ENCODE measurements at regions not wholly inside any gene's neighbourhood (a gene's known extent, or its start where the extent isn't known, plus 50 kb on each side); places are given as distances from the start of the nearest gene placed in this dataset.
"Not testable (repeated sequence)": the region's sequence is repeated elsewhere in the genome, so short reads cannot be mapped to it uniquely, and the experiment has no call there.

DNA sequence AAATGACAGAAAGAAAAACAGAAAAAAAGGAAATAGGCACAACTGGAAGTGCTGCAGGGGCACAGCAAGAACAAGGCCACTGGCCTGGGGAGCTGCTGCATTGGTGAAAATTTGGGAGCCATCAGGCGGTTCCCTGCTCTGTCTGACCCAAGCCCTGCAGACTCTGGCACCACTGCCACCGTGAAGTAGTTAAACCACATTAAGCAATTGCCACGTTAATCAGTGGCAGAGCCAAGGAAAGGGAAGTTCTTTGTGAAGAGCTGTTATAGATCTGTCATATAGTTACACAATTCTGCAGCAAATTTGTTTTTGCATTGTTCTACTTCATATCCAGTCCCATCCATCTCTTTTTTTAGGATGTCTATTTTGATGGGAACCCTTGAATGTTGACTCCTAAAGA is 915.3 kb downstream of the FSCB start:
- DNase-seq (ENCODE audit: low read depth in 2 of 3, low spot score in 1 of 3), result no peak

- no peak for DNase-seq (ENCODE audit: low read depth in 2 of 3, low spot score in 1 of 3)
Measured at GRCh38 chr14:43587183-43587582, 919.9 kb downstream of the FSCB start.

- DNase-seq (ENCODE audit: low read depth in 2 of 3, low spot score in 1 of 3), result no peak
Measured at GRCh38 chr14:43579671-43580070, 927.4 kb downstream of the FSCB start.

DNA sequence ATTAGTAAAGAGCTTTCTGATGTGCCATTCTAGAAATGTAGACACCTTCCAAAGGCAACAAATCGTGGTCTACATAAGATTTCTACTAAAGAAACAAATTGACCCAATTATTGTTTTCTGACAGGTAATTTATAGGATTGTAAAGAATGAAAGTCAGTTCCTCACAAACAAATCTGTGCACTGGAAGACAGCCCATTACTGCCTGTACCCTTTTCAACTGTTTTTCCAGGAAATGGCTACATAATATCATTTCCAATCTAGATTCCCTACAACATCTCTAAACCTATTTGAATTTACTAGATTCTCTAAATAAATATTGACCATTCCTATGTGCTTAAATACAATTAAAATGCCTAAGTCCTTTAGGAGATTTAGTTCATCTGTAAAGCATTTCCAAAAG is 939.1 kb downstream of the FSCB start:
- no peak for DNase-seq (ENCODE audit: low read depth in 2 of 3, low spot score in 1 of 3)

DNA sequence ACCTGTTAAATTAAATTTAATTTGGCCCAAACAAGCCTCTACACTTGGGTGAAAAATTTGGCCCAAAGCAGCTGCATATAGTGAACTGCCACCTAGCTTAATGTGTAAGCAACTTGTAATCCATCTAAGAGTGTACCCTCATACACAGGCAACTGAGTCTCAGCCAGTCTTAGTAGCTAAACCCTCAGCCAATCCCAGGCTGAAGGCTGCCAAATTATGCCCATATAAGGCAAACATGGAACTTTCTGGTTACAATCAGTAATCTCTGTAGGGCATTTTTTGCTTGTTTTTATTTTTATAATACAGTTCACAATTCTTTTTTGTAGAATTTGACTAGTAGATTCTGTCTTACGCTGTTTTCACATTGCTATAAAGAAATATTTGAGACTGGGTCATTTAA is 958.7 kb downstream of the FSCB start:
- no peak for DNase-seq (ENCODE audit: low read depth in 2 of 3, low spot score in 1 of 3)

- not testable (repeated sequence) for DNase-seq (ENCODE audit: low read depth in 2 of 3, low spot score in 1 of 3)
Measured at GRCh38 chr14:43547596-43547995, 959.5 kb downstream of the FSCB start.

DNA sequence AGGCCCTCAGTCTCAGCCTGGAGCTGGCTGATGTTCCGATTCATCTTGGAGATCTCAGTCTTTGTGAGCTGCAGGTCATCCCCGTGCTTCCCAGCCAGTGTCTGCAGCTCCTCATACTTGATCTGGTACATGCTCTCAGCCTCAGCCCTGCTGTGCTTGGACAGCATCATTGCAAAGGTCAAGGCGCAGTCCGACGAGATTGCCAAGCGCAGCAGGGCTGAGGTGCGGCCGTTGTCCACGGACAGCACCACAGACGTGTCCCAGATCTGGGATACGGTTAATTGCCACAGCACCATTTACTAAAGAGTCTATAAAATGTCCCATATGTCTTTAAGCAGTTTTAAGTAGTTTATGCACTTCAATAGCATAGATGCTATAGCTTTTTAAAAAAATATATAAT is 965.7 kb downstream of the FSCB start:
- DNase-seq (ENCODE audit: low read depth in 2 of 3, low spot score in 1 of 3), result no peak

- no peak for DNase-seq (ENCODE audit: low read depth in 2 of 3, low spot score in 1 of 3)
Measured at GRCh38 chr14:43540948-43541347, 966.1 kb downstream of the FSCB start.

- DNase-seq (ENCODE audit: low read depth in 2 of 3, low spot score in 1 of 3), result no peak
Measured at GRCh38 chr14:43539210-43539609, 967.9 kb downstream of the FSCB start.

DNA sequence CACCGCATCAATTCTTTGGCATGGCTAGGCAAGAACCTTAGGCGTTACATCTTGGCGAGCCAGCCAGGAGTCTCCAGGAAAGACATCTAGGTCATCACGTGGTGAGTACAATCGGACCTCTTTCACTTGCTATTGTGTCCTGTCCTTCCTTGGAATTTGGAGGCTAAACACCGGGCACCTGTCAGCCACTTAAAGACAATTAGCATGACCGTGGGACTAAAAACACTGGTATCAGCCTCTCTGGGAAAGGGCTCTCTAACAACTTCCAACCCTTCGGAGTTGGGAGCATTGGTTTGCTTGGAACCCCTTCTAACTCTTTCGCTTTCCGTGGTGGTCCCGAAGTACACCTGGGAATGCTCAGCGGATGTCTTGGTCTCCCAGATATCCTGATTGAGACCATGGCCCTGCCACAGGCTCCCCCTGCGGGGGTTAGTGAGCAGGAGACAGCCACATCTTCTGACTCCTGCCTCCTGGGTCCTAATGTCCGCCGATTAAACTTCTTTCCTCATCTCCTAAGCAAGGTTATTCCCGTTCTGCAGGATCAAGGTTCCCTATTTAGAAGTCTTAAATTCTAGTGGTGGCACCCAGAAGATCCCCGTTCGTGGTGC is 971.7 kb downstream of the FSCB start:
- DNase-seq (ENCODE audit: low read depth in 2 of 3, low spot score in 1 of 3), result no peak

DNA sequence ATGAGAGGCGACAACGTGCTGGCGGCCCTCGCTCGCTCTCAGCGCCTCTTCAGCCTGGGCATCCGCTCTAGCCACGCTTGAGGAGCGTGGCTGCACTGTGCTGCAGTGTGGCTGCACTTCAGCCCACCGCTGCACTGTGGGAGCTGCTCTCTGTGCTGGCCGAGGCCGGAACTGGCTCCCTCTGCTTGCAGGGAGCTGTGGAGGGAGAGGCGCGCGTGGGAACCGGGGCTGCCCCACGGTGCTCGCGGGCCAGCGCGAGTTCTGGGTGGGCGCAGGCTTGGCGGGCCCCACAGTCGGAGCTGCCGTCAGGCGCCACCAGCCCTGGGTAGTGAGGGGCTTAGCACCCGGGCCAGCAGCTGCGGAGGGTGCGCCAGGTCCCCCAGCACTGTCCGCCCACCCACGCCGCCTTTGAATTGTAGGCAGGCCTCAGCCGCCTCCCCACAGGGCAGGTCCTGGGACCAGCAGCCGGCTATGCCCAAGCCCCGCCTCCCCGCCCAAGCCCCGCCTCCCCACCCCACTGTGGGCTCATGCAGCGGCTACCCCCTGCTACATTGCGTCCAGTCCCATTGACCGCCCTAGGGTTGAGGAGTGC is 974.2 kb downstream of the FSCB start:
- DNase-seq (ENCODE audit: low read depth in 2 of 3, low spot score in 1 of 3), result no peak

DNA sequence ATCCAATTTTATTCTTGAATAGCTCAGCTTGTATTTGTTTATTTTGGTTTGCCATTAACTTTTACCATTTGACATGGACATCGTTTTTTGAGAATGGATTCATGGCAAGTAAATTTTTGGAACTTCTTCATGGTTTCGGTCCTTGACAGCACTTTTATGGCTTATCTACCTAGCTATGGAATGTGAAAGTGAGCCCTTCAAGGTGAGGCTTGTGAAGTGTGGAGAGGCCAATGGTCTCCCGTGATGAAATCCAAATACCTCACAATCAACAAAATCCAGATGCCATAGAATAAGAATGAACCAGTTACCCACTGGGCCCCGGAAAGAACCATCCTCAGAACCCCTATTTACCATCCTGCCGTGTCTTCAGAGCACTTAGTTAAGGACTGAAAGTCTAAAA is 978.8 kb downstream of the FSCB start:
- no peak for DNase-seq (ENCODE audit: low read depth in 2 of 3, low spot score in 1 of 3)

- no peak for DNase-seq (ENCODE audit: low read depth in 2 of 3, low spot score in 1 of 3)
Measured at GRCh38 chr14:43525658-43526057, 981.4 kb downstream of the FSCB start.

DNA sequence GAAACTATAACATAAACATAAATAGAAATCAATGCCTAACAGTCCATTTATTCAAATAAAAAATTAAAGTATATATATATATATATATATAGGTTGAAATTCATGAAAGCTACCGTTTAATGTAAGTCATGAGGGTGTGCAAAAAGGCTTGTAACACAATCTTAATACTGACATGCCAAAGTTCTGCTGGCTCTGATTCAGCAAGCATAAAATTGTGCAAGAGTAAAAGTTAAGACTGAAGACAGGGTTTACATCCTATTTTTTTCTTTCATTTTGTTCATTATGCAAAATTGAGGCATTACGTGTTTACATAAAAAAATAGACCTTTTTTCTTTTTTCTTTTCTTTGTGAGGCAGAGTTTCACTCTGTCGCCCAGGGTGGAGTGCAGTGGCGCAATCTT is 984.2 kb downstream of the FSCB start:
- no peak for DNase-seq (ENCODE audit: low read depth in 2 of 3, low spot score in 1 of 3)

GRCh38 chr14:43522191-43522590 is 984.9 kb downstream of the FSCB start:
- DNase-seq (ENCODE audit: low read depth in 2 of 3, low spot score in 1 of 3), result no peak

DNA sequence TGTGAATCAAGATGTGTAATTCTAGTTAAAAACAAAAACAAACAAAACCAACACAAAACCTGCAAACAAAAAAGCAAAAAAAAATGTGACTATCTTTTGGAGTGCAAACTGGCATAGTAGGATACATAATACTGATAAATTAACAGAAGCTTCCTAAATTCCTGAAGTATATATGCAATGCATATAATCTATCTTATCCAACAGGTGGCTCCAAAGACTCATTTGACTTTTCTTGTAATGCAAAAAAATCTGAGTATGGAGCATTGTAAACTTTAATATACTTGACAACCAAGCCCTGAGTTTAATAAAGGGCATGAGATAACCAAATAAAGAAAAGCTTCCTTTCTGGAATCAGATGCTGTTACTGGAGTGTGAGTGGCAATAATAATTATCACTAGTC is 1003.6 kb downstream of the FSCB start:
- DNase-seq (ENCODE audit: low read depth in 2 of 3, low spot score in 1 of 3), result no peak

DNA sequence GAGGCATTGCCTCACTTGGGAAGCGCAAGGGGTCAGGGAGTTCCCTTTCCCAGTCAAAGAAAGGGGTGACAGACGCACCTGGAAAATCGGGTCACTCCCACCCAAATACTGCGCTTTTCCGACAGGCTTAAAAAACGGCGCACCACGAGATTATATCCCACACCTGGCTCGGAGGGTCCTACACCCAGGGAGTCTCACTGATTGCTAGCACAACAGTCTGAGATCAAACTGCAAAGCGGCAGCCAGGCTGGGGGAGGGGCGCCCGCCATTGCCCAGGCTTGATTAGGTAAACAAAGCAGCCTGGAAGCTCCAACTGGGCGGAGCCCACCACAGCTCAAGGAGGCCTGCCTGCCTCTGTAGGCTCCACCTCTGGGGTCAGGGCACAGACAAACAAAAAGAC is 1014.7 kb downstream of the FSCB start:
- DNase-seq (ENCODE audit: low read depth in 2 of 3, low spot score in 1 of 3), result not testable (repeated sequence)

DNA sequence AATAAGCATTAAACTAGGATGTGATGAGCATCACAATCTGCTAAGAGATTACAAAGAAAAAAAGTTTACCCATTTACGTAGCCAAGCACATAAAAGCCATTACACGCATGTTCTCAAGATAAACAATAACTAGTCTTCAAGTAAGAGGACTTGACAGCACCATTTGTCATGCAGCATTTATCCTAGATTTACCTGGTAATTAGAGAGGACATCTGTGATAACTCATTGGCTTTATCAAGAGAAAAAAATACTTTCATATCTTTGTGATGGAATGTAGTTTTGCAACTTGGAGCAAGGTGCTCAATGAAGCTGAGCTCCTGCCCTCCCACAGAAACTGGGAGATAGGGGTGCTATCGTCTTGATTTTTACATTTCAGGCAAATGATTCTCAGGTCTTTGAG is 1023.7 kb downstream of the FSCB start:
- no peak for DNase-seq (ENCODE audit: low read depth in 2 of 3, low spot score in 1 of 3)

DNA sequence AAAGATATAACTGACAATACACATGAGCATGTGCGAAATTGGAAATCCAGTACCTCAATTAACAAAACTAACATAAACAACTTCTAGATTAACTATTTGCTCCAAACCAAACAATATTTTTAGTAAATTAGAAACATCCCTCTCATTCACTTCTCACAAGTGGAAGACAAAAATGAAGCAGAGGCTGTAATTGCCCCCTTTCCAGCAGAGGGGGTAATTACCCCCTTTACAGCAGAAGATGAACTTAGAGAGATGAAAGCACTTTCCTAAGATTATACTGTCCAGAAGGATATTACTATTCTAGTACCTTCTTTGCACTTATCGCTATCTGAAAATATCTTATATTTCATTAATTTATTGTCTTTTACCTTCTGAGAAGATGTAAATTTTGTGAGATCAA is 1025.2 kb downstream of the FSCB start:
- no peak for DNase-seq (ENCODE audit: low read depth in 2 of 3, low spot score in 1 of 3)

GRCh38 chr14:43480976-43481375 is 1026.1 kb downstream of the FSCB start:
- DNase-seq (ENCODE audit: low read depth in 2 of 3, low spot score in 1 of 3), result no peak

DNA sequence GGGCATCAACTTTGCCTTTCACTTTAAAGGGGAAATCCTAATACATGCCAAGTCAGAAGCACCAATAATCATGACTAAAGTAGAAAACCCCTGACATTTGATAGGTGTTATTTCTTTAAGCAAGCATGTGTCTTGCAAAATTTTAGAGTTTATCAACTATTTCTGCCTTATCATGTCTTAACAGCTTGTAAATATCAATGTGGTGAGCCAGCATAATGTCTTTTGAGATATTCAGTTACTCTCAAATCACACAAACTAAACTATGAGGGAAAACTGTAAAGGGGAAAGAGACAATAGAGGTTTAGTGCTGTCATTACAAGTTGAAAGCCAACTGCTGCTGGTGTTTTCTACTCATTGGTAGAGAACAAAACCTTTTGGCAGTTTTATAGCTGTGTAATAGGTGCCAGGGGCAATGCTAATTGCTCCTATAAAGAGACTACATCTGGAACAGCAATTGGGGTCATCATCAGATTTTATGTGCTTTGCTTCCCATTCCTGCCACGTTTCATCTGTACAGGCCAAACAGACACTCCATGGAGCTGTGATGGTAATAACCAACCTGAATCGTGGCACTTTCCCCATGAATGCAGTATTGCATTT is 1027.4 kb downstream of the FSCB start:
- no peak for DNase-seq (ENCODE audit: low read depth in 2 of 3, low spot score in 1 of 3)

DNA sequence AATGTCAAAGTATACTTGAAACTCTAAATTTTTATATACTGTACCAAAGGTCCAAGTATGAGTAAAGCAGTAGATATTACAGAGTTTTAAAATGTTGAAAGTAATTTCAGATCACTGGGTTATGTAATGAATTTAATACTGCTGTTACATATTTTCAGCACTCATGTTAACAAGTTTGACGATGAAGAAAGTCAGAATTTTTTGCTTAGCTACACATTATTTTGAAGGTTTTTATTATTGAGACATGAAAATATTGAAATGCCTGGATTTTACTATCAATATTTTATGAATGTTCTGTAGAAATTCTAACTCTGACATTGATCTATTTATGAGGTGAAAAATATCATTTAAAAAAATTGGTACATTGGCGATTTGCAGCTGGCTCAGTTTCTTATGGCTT is 1030.3 kb downstream of the FSCB start:
- DNase-seq (ENCODE audit: low read depth in 2 of 3, low spot score in 1 of 3), result no peak

DNA sequence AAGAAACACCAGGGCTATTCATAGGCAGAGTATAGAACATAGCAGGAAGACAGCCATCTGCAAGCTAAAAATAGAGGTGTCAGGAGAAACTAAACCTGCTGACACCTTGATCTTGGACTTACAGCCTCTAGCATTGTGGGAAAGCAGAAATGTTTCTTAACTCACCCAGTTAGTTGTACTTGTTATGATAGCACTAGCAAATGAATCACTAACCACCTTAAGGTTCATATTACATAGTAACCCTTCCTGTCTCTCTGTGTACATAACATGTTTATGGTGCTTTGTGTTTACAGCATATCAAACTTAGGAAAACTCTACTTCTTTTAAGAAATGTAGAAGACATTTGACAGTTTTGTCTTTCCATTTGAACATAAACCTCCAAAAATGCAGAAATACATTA is 1031.3 kb downstream of the FSCB start:
- DNase-seq (ENCODE audit: low read depth in 2 of 3, low spot score in 1 of 3), result no peak

All from stimulated activated CD4-positive, alpha-beta T cell treated with anti-CD3 and anti-CD28 coated beads, Interleukin-12 subunit alpha, Interleukin-12 subunit beta, amount 100 ng/mL, for 48 hours (primary cell).